Fibroblast of lung (primary cell): ENCODE measurements at regions not wholly inside any gene's neighbourhood (a gene's known extent, or its start where the extent isn't known, plus 50 kb on each side); places are given as distances from the start of the nearest gene placed in this dataset.

ENCODE experiments used
- EZH2 ChIP-seq: IDR thresholded peaks from 2 replicates; pipeline ENCODE4 v1.5.1; 2012; ENCODE audit warnings: low read length, control low read depth, mild to moderate bottlenecking; ENCODE audit errors: missing control alignments
- TF ChIP-seq, protein P1 (sequence below), 2 donors: IDR thresholded peaks in 1 of 2; conservative IDR thresholded peaks in 1 of 2; 1 replicate in 1 of 2; 2 replicates in 1 of 2; pipeline ENCODE4 v1.5.1; 2011 to 2012; ENCODE audit warnings: low read length in 2 of 2, control low read depth in 1 of 2, inconsistent platforms in 1 of 2, low read depth in 1 of 2, mild to moderate bottlenecking in 1 of 2

GRCh38 chrX:16005917-16006316 is 117.4 kb upstream of the GRPR start:
- TF ChIP-seq, protein P1, sequence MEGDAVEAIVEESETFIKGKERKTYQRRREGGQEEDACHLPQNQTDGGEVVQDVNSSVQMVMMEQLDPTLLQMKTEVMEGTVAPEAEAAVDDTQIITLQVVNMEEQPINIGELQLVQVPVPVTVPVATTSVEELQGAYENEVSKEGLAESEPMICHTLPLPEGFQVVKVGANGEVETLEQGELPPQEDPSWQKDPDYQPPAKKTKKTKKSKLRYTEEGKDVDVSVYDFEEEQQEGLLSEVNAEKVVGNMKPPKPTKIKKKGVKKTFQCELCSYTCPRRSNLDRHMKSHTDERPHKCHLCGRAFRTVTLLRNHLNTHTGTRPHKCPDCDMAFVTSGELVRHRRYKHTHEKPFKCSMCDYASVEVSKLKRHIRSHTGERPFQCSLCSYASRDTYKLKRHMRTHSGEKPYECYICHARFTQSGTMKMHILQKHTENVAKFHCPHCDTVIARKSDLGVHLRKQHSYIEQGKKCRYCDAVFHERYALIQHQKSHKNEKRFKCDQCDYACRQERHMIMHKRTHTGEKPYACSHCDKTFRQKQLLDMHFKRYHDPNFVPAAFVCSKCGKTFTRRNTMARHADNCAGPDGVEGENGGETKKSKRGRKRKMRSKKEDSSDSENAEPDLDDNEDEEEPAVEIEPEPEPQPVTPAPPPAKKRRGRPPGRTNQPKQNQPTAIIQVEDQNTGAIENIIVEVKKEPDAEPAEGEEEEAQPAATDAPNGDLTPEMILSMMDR (conservative IDR thresholded peaks at IDR 0.05 in 1 of 2, IDR thresholded peaks at IDR 0.05 in 1 of 2; ENCODE audit: low read depth in 1 of 2, low read length in 2 of 2), result no peak
- TF ChIP-seq EZH2, result no peak
